ENCODE measurements at regions not wholly inside any gene's neighbourhood (a gene's known extent, or its start where the extent isn't known, plus 50 kb on each side); places are given as distances from the start of the nearest gene placed in this dataset.
A peak's percentile ranks its signal among the peaks of the same experiment; 100 is the strongest.

- Histone ChIP-seq H3K36me3 (no peaks in the 10 kb centered on the region), H3K9me3 (no peaks in the 10 kb centered on the region), H3K4me3 (no peak overlapping the region), H3K27ac (peak overlapping the region; percentile 31 to 46), H3K27me3 (no peaks in the 10 kb centered on the region), H3K4me1 (peaks cover 0 to 38% of the 10 kb centered on the region in 2 donors)
- no peak for DNase-seq (ENCODE audit: low spot score in 2 of 2)
- intact Hi-C loops (cut with DNase I), result loop anchor here (5.0 kb wide), 1 partner anchor 144 kb away; no protein-coding TSS in a partner anchor
- no peak for TF ChIP-seq CTCF (IDR thresholded peaks at IDR 0.05)
Measured at GRCh38 chr1:117678246-117678977, 72.6 kb downstream of the TENT5C start.

GRCh38 chr1:117679299-117679698 is 73.5 kb downstream of the TENT5C start:
- DNase-seq (ENCODE audit: low spot score in 2 of 2), result no peak
- Histone ChIP-seq H3K27ac (no peak overlapping the region), H3K4me1 (peaks cover 0 to 38% of the 10 kb centered on the region in 2 donors), H3K36me3 (no peaks in the 10 kb centered on the region), H3K9me3 (no peaks in the 10 kb centered on the region), H3K27me3 (no peaks in the 10 kb centered on the region), H3K4me3 (no peak overlapping the region)
- intact Hi-C loops (cut with DNase I), result loop anchor here (5.0 kb wide), 1 partner anchor 143 kb away; no protein-coding TSS in a partner anchor
- no peak for TF ChIP-seq CTCF (IDR thresholded peaks at IDR 0.05)

- Histone ChIP-seq H3K27ac (no peak overlapping the region), H3K4me3 (no peak overlapping the region)
- no peak for DNase-seq (ENCODE audit: low spot score in 2 of 2)
Measured at GRCh38 chr1:117679868-117680267, 74.0 kb downstream of the TENT5C start.

GRCh38 chr1:117680316-117681002 is 74.6 kb downstream of the TENT5C start:
- TF ChIP-seq CTCF (IDR thresholded peaks at IDR 0.05), result no peak
- Histone ChIP-seq H3K9me3 (no peaks in the 10 kb centered on the region), H3K27me3 (no peaks in the 10 kb centered on the region), H3K27ac (peak overlapping the region in 1 of 2 donors; percentile 75), H3K36me3 (no peaks in the 10 kb centered on the region), H3K4me3 (no peak overlapping the region), H3K4me1 (peaks cover 0 to 39% of the 10 kb centered on the region in 2 donors)
- intact Hi-C loops (cut with DNase I), result loop anchor here (2.0 to 5.0 kb wide), 2 partner anchors 72 to 76 kb away; no protein-coding TSS in a partner anchor
- DNase-seq (ENCODE audit: low spot score in 2 of 2), result no peak

More at GRCh38 chr1:117679868-117680267, 74.0 kb downstream of the TENT5C start:
- Histone ChIP-seq H3K36me3 (no peaks in the 10 kb centered on the region), H3K4me1 (peaks cover 0 to 38% of the 10 kb centered on the region in 2 donors), H3K9me3 (no peaks in the 10 kb centered on the region), H3K27me3 (no peaks in the 10 kb centered on the region)
- intact Hi-C loops (cut with DNase I), result loop anchor here (2.0 to 5.0 kb wide), 3 partner anchors 72 to 142 kb away; no protein-coding TSS in a partner anchor
- no peak for TF ChIP-seq CTCF (IDR thresholded peaks at IDR 0.05)

- Histone ChIP-seq H3K27me3 (no peaks in the 10 kb centered on the region), H3K4me1 (peaks cover 0 to 42% of the 10 kb centered on the region in 2 donors), H3K9me3 (no peaks in the 10 kb centered on the region), H3K4me3 (peak overlapping the region in 1 of 2 donors; percentile 60), H3K27ac (peak overlapping the region; percentile 75 to 89), H3K36me3 (no peaks in the 10 kb centered on the region)
- no peak for DNase-seq (ENCODE audit: low spot score in 2 of 2)
- intact Hi-C loops (cut with DNase I), result loop anchor here (2.0 to 5.0 kb wide), 2 partner anchors 71 to 76 kb away; no protein-coding TSS in a partner anchor
- no peak for TF ChIP-seq CTCF (IDR thresholded peaks at IDR 0.05)
Measured at GRCh38 chr1:117681093-117681900, 75.4 kb downstream of the TENT5C start.
